BLaER1 (cell line): ENCODE measurements at regions not wholly inside any gene's neighbourhood (a gene's known extent, or its start where the extent isn't known, plus 50 kb on each side); places are given as distances from the start of the nearest gene placed in this dataset.

Source experiments
- H3K27ac ChIP-seq: shearing (Covaris generic); formaldehyde crosslinking; 2 replicates; pipeline ENCODE4 v1.8.1; 2022
- H3K27me3 ChIP-seq: shearing (Covaris generic); formaldehyde crosslinking; 2 replicates; pipeline ENCODE4 v1.8.1; 2022
- H3K36me3 ChIP-seq: shearing (Covaris generic); formaldehyde crosslinking; 2 replicates; pipeline ENCODE4 v1.8.1; 2022
- H3K4me1 ChIP-seq: shearing (Covaris generic); formaldehyde crosslinking; 2 replicates; pipeline ENCODE4 v1.8.1; 2022
- H3K4me2 ChIP-seq: shearing (Covaris generic); formaldehyde crosslinking; 2 replicates; pipeline ENCODE4 v1.8.1; 2022
- H3K4me3 ChIP-seq: shearing (Covaris generic); formaldehyde crosslinking; 2 replicates; pipeline ENCODE4 v1.8.1; 2022
- H3K9ac ChIP-seq: shearing (Covaris generic); formaldehyde crosslinking; 2 replicates; pipeline ENCODE4 v1.8.1; 2022
- H3K9me3 ChIP-seq: shearing (Covaris generic); formaldehyde crosslinking; 2 replicates; pipeline ENCODE4 v1.8.1; 2022
- H4K20me1 ChIP-seq: shearing (Covaris generic); formaldehyde crosslinking; 2 replicates; pipeline ENCODE4 v1.8.1; 2022
- Cebpa-rat ChIP-seq: shearing (Covaris generic); IDR thresholded peaks from 2 replicates; pipeline ENCODE4 v1.8.1; 2022

DNA sequence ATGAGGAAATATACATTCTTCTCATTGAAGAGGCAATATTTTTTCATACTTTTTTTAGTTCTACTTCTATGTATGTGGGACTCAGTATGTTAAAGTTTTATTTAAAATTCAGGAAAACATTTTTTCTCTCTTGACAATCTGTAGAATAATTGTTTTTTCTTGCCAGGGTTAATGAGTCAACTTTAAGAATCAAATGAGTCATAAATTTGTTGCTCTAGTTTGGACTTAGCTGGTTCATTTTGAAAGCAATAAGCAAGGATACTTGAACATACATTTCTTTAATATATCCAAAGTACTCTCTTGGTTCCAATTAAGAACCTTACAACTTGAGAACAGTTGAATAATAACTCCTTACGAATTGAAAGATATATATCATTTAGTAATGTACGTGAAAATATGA is 1145.3 kb upstream of the B3GALT2 start:
- TF ChIP-seq Cebpa-rat = no peak
- H3K4me1 ChIP-seq = no peaks in the 10 kb centered on the region
- H3K36me3 ChIP-seq = no peaks in the 10 kb centered on the region
- H3K4me2 ChIP-seq = no peak overlapping the region
- H3K27ac ChIP-seq = no peak overlapping the region
- H3K9me3 ChIP-seq = no peaks in the 10 kb centered on the region
- H3K27me3 ChIP-seq = no peaks in the 10 kb centered on the region
- no peak overlapping the region for H3K9ac ChIP-seq
- H4K20me1 ChIP-seq = no peaks in the 10 kb centered on the region
- no peak overlapping the region for H3K4me3 ChIP-seq

DNA sequence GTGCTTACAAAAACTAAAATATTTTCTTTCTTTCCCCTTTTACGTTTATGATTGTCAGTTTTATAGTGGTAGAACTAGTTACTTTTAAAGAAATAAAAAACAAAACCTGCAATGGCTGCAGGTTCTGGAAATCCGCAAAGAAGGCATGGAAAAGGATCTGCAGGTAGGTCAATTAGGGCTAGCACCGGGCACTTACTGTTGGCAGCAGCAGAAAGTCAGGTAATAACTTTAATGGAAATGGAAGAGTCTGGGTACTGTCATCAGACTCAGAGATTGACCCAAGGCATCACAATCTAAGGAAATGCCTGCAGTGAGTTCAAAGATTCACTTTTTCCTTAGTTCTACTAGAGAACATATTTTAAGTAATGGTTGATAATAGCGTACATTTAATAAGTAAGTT is 1136.3 kb upstream of the B3GALT2 start:
- H3K9ac ChIP-seq = no peak overlapping the region
- no peaks in the 10 kb centered on the region for H3K27me3 ChIP-seq
- H3K27ac ChIP-seq = no peak overlapping the region
- no peaks in the 10 kb centered on the region for H4K20me1 ChIP-seq
- H3K4me2 ChIP-seq = no peak overlapping the region
- H3K9me3 ChIP-seq = no peaks in the 10 kb centered on the region
- H3K4me1 ChIP-seq = no peaks in the 10 kb centered on the region
- H3K36me3 ChIP-seq = no peaks in the 10 kb centered on the region
- H3K4me3 ChIP-seq = no peak overlapping the region
- TF ChIP-seq Cebpa-rat = no peak

GRCh38 chr1:194318790-194319280 is 1132.4 kb upstream of the B3GALT2 start:
- Histone ChIP-seq H3K27me3 (no peaks in the 10 kb centered on the region), H3K4me3 (no peak overlapping the region), H3K4me2 (no peak overlapping the region), H4K20me1 (no peaks in the 10 kb centered on the region), H3K36me3 (no peaks in the 10 kb centered on the region), H3K27ac (no peak overlapping the region), H3K9me3 (no peaks in the 10 kb centered on the region), H3K4me1 (no peaks in the 10 kb centered on the region), H3K9ac (no peak overlapping the region)
- no peak for TF ChIP-seq Cebpa-rat

DNA sequence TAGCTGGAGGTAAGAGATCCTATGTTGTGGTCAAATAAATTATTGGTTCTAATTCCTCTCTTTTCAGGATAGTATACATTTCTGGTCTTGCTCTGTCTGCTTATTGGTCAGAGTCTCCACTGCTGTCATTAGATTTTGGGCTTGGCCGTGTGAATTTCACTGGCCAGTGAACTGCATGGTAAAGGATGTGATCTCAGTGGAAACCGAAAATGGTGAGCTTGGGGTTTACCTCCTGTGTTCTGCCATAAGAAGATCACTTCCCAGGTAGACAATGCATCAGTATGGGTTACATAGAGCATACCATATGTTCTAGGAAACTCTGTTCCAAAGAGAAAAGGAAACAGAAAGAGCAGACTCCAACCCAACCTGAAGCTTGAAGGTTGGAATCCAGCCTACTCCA is 1123.3 kb upstream of the B3GALT2 start:
- H3K27me3 ChIP-seq = no peaks in the 10 kb centered on the region
- H3K27ac ChIP-seq = no peak overlapping the region
- H3K4me2 ChIP-seq = no peak overlapping the region
- H3K4me1 ChIP-seq = no peaks in the 10 kb centered on the region
- H3K9ac ChIP-seq = no peak overlapping the region
- no peaks in the 10 kb centered on the region for H3K9me3 ChIP-seq
- no peaks in the 10 kb centered on the region for H4K20me1 ChIP-seq
- H3K36me3 ChIP-seq = no peaks in the 10 kb centered on the region
- no peak overlapping the region for H3K4me3 ChIP-seq
- TF ChIP-seq Cebpa-rat = no peak

GRCh38 chr1:194309269-194309668 is 1122.9 kb upstream of the B3GALT2 start:
- Histone ChIP-seq H3K4me2 (no peak overlapping the region), H3K9ac (no peak overlapping the region), H3K4me3 (no peak overlapping the region)

DNA sequence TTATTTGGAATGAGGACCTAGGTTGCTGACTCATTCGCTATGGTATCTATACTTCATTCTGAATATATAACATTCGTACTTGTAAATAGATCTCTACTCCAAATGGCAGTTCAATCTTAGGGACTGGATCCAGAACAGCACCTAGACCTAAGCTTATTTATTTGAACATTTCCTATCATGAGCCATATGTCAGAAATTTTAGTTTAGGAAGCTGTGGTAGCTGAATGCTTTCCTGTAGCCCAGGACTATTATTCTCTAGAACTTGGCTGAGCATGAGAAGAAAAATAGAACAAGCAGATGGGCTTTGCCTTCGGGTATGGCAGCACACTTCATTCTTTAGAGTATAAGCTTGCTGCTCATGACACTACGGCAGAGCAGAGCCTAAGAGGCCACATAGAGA is 1114.4 kb upstream of the B3GALT2 start:
- TF ChIP-seq Cebpa-rat = no peak

More at GRCh38 chr1:194309269-194309668, 1122.9 kb upstream of the B3GALT2 start:
- Histone ChIP-seq H3K27me3 (no peaks in the 10 kb centered on the region), H4K20me1 (no peaks in the 10 kb centered on the region), H3K4me1 (no peaks in the 10 kb centered on the region), H3K36me3 (no peaks in the 10 kb centered on the region), H3K27ac (no peak overlapping the region), H3K9me3 (no peaks in the 10 kb centered on the region)
- TF ChIP-seq Cebpa-rat = no peak

DNA sequence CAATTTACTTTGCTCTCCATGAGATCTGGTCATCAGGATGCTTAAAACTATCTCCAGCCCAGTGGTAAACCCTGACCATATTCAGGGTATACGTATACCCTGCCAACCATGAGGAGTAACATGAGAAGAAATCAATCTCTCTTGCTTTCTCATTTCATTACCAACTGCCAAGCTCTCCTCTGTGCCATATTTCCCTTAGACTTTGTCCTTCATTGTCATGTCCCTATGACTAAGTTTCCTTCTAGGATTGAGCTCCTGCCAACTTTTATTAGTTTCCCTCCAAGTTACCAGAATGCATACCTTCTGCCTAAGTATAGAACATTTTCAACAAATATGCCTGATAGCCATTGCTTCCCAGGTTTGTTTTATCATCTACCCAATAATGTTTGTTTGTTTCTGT is 1113.9 kb upstream of the B3GALT2 start:
- Histone ChIP-seq H3K4me1 (no peaks in the 10 kb centered on the region), H3K9me3 (no peaks in the 10 kb centered on the region), H3K4me3 (no peak overlapping the region), H3K27ac (no peak overlapping the region), H3K27me3 (no peaks in the 10 kb centered on the region), H3K9ac (no peak overlapping the region), H3K36me3 (no peaks in the 10 kb centered on the region), H3K4me2 (no peak overlapping the region), H4K20me1 (no peaks in the 10 kb centered on the region)
- TF ChIP-seq Cebpa-rat = no peak

More for the DNA sequence above, 1114.4 kb upstream of the B3GALT2 start:
- Histone ChIP-seq H4K20me1 (no peaks in the 10 kb centered on the region), H3K4me2 (no peak overlapping the region), H3K36me3 (no peaks in the 10 kb centered on the region), H3K27me3 (no peaks in the 10 kb centered on the region), H3K4me3 (no peak overlapping the region), H3K27ac (no peak overlapping the region), H3K9ac (no peak overlapping the region), H3K9me3 (no peaks in the 10 kb centered on the region), H3K4me1 (no peaks in the 10 kb centered on the region)

DNA sequence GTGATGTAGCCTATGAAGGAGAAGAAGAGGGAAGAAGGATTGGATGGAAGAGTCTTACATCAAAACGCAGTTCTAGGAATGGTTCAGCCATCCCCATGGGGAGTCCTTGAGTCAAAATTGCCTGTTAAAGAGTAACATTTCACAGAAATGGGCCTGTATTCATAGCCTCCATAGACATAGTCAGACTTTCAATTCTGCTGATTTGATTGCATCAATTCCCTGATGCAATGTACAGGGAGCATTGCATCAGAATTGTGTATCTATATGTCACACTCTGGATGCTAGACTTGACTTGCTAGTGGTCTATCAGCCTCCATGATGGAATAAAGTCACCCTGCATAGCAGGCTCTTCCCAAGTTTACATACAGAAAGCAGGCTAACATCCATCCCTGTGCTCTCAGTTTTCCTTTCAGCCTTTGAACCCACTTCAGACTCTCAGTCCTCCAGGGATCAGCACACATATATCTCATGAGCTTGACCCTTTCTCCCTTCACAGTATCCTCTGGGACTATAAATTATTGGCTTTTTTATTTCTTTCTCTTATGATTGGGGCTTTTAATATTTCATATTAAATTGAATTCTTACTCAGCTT is 1111.7 kb upstream of the B3GALT2 start:
- Histone ChIP-seq H3K27ac (no peak overlapping the region), H4K20me1 (no peaks in the 10 kb centered on the region), H3K4me3 (no peak overlapping the region)

DNA sequence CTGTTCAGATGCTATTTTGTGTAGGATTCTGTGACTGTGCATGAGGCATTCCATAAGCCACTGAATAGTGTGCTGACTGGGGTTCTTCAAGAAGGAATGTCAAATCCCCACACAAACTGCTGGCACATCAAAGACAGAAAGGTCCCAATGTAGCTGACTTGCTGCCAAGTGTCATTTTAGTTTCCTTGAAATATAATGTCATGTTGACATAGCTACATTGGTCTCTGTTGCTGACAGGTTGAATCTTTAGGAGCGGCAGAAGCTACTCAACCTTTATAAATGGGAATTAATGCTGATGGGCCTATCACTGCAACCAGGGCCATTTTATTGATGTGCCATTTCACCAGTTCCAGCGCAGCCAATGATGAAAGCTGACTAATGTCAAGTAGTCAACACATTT is 1110.7 kb upstream of the B3GALT2 start:
- no peaks in the 10 kb centered on the region for H3K27me3 ChIP-seq
- H3K36me3 ChIP-seq = no peaks in the 10 kb centered on the region
- no peak overlapping the region for H3K27ac ChIP-seq
- H3K9ac ChIP-seq = no peak overlapping the region
- H3K4me2 ChIP-seq = no peak overlapping the region
- TF ChIP-seq Cebpa-rat = no peak
- no peaks in the 10 kb centered on the region for H3K9me3 ChIP-seq
- H4K20me1 ChIP-seq = no peaks in the 10 kb centered on the region
- no peaks in the 10 kb centered on the region for H3K4me1 ChIP-seq
- H3K4me3 ChIP-seq = no peak overlapping the region

More for the DNA sequence above, 1111.7 kb upstream of the B3GALT2 start:
- Histone ChIP-seq H3K4me1 (no peaks in the 10 kb centered on the region), H3K36me3 (no peaks in the 10 kb centered on the region), H3K9me3 (no peaks in the 10 kb centered on the region), H3K27me3 (no peaks in the 10 kb centered on the region), H3K4me2 (no peak overlapping the region), H3K9ac (no peak overlapping the region)
- TF ChIP-seq Cebpa-rat = no peak

- Histone ChIP-seq H3K4me1 (no peaks in the 10 kb centered on the region), H3K27ac (no peak overlapping the region), H4K20me1 (no peaks in the 10 kb centered on the region), H3K27me3 (no peaks in the 10 kb centered on the region), H3K9ac (no peak overlapping the region), H3K4me3 (no peak overlapping the region), H3K36me3 (no peaks in the 10 kb centered on the region), H3K9me3 (no peaks in the 10 kb centered on the region), H3K4me2 (no peak overlapping the region)
- no peak for TF ChIP-seq Cebpa-rat
Measured at GRCh38 chr1:194296201-194296600, 1109.8 kb upstream of the B3GALT2 start.

- no peak for TF ChIP-seq Cebpa-rat
- H3K36me3 ChIP-seq = no peaks in the 10 kb centered on the region
- no peaks in the 10 kb centered on the region for H3K27me3 ChIP-seq
- no peaks in the 10 kb centered on the region for H3K9me3 ChIP-seq
- H3K4me3 ChIP-seq = no peak overlapping the region
- H4K20me1 ChIP-seq = no peaks in the 10 kb centered on the region
- no peak overlapping the region for H3K4me2 ChIP-seq
- no peak overlapping the region for H3K9ac ChIP-seq
- H3K4me1 ChIP-seq = no peaks in the 10 kb centered on the region
- no peak overlapping the region for H3K27ac ChIP-seq
Measured at GRCh38 chr1:194295685-194296084, 1109.3 kb upstream of the B3GALT2 start.
